T-helper 2 cell treated with Interferon-gamma antibody and Interleukin-4, amounts not matched to agents 5 μg/mL and 100 μg/mL, for 36 hours (primary cell): ENCODE measurements at regions not wholly inside any gene's neighbourhood (a gene's known extent, or its start where the extent isn't known, plus 50 kb on each side); places are given as distances from the start of the nearest gene placed in this dataset.

Experiments
- DNase-seq: peaks from one replicate; pipeline ENCODE4 v3.0.0; 2021; ENCODE audit warnings: low spot score
- H3K27ac Mint-ChIP-seq: one replicate; pipeline ENCODE4 v1.8.0; 2021; ENCODE audit warnings: mild to moderate bottlenecking, mixed read lengths
- H3K27me3 Mint-ChIP-seq: one replicate; pipeline ENCODE4 v1.8.0; 2021; ENCODE audit warnings: low read depth, mixed read lengths
- H3K36me3 Mint-ChIP-seq: one replicate; pipeline ENCODE4 v1.8.0; 2021; ENCODE audit warnings: low read depth, mixed read lengths
- H3K4me1 Mint-ChIP-seq: one replicate; pipeline ENCODE4 v1.8.0; 2021; ENCODE audit warnings: low read depth, mixed read lengths
- H3K4me3 Mint-ChIP-seq: one replicate; pipeline ENCODE4 v1.8.0; 2022; ENCODE audit warnings: mild to moderate bottlenecking, moderate library complexity, mixed read lengths
- H3K9me3 Mint-ChIP-seq: one replicate; pipeline ENCODE4 v1.8.0; 2021; ENCODE audit warnings: mixed read lengths

DNA sequence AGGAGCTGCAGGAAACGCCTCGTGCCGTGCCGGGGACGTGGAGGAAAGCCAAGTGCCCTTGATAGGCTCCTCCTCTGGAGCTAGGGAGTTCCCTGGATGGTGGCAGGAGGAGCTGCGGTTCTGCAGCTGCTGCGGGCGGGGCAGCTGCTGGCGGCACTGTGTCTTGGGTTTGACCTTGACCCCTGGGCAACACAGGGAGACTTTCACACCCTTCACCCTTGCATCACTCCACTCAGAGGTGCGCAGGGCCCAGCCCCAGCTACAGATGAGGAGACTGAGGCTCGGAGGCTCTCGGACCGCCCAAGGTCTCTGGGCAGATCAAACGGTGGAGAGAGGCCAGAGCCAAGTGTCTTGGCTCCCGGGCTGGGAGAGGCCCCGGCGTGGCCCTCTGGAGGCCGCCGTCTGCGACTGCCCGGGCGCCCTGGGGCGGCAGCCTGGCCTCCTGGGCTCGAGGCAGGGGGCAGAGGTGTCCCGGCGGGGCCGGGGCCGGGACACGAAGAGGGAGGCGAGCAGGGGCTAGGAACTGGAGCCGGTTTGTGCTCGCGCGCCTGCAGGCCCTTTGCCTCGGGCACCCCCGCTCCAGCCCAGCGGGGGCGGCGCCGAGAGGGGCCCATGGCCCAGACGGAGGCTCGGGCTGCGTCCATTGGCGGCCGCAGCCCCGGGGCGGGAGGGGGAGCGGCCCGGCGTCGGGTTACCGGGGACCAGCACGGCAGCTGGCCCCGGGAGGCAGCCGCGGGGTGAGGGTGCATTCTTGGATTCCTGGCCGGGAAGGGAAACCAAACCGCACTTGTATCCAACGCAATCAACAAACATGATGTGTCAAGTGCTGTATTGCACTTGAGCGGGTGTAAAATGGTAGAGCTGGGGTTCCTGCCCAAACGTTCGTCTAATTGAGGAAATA, 129.6 kb upstream of the SLC1A4 start:
- no peak for DNase-seq
- Mint-ChIP-seq H3K4me3 (no peak overlapping the region), H3K9me3 (no peaks in the 10 kb centered on the region), H3K27me3 (no peaks in the 10 kb centered on the region), H3K36me3 (no peaks in the 10 kb centered on the region), H3K4me1 (peaks cover 8% of the 10 kb centered on the region), H3K27ac (no peak overlapping the region)

GRCh38 chr2:64860276-64860885, 128.8 kb upstream of the SLC1A4 start:
- Mint-ChIP-seq H3K4me3 (no peak overlapping the region), H3K27me3 (no peaks in the 10 kb centered on the region), H3K9me3 (no peaks in the 10 kb centered on the region), H3K27ac (no peak overlapping the region), H3K36me3 (no peaks in the 10 kb centered on the region), H3K4me1 (peaks cover 2% of the 10 kb centered on the region)
- DNase-seq: no peak

DNA sequence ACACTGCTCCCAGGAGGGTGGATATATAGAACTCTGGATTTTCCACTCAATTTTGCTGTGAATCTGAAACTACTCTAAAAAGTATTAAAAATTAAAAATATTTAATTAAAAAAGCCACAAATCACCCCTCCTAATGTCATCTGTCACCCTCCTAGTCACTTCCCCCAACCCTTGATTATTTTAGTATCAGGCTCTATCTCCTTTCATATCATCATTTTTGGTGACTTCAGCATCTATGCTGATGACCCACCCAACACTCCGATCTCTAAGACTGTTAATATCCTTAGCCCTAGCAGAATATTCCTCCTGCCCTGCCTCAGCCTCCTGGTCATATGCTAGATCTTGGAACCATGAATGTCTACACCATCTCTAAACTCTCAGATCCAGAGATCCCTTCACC, 128.3 kb upstream of the SLC1A4 start:
- H3K27me3 Mint-ChIP-seq: no peaks in the 10 kb centered on the region
- H3K4me1 Mint-ChIP-seq: peaks cover 2% of the 10 kb centered on the region
- H3K36me3 Mint-ChIP-seq: no peaks in the 10 kb centered on the region
- no peaks in the 10 kb centered on the region for H3K9me3 Mint-ChIP-seq
- no peak overlapping the region for H3K27ac Mint-ChIP-seq
- no peak for DNase-seq
- H3K4me3 Mint-ChIP-seq: no peak overlapping the region

DNA sequence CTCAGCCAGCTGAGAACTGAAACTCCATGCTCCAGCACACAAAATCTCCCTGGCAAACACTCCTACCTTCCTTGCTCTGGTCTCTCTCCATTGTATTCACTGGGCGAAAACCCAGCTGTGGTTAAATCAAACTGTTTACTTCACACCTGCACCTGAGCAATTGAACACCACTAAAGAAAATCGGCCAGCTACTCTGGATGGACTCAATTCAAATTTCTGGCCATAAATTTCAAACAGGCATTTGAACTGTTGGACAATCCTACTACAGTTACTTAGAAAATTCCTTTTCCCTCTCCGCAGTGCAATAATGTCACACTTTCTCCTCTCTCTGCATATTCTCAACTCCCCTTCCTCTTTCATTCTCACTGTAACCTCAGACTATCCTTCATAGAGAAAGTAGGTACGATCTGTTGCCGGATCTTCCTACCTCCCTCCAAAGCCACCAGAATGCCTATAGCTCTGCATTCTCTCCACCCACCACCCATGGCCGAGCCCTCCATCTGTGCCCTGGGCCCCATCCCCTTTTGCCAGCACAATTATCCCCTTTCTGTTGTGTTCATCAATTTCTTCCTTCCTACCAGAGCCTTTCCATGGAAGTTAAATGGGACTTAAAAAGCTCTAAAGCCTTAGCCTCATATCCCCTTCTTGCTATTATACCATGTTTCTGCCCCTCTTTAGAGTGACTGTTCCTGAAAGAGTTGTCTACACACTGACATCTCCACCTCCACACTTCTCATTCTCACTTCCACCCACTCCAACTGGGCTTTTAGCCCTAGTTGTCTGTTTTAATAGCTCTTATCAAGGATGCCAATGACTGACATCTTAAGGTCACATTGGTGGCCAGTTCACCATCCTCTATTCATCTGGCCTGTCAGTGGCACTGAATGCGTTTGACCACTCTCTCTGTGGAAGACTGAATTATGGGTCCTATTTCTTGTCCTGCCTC, 127.5 kb upstream of the SLC1A4 start:
- Mint-ChIP-seq H3K9me3 (no peaks in the 10 kb centered on the region), H3K4me1 (peaks cover 2% of the 10 kb centered on the region), H3K27ac (no peak overlapping the region), H3K36me3 (no peaks in the 10 kb centered on the region), H3K27me3 (peaks cover 3% of the 10 kb centered on the region), H3K4me3 (no peak overlapping the region)
- no peak for DNase-seq

GRCh38 chr2:64862623-64863022, 126.6 kb upstream of the SLC1A4 start:
- Mint-ChIP-seq H3K36me3 (no peaks in the 10 kb centered on the region), H3K4me3 (no peak overlapping the region), H3K4me1 (peaks cover 2% of the 10 kb centered on the region), H3K27ac (no peak overlapping the region), H3K9me3 (no peaks in the 10 kb centered on the region), H3K27me3 (peaks cover 4% of the 10 kb centered on the region)
- DNase-seq: no peak

DNA sequence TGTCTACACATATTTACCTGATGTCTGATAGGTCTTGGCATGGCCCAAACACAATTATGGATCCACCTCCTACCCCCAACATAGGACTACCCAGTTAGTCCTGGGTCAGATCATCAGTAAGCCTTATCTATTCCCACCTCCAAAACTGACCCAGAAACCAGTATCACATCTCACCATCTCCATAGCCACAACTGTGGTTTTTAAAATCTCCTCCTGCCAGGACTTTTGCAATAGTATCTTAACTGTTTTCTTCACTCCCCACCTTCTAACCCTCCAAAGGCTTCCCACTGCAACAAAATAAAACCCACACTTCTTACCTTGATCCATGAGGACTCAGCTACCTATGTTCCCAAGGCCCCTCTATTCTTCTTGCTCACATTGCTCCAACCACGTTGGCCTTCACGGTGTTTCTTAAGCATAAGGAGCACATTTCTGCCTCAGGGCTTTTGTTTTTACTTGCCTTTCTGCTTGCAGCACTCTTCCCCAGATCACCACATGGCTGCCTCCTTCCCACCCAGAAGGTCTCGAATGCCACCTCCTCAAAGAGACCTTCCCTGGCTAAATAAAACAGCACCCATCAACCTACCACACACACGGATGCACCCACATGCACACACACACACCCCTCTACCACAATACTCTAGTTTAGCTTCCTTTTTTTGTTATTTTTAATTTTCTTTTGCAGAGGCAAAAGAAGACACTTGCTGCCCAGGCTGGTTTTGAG, 125.9 kb upstream of the SLC1A4 start:
- no peak overlapping the region for H3K27ac Mint-ChIP-seq
- H3K36me3 Mint-ChIP-seq: no peaks in the 10 kb centered on the region
- H3K4me3 Mint-ChIP-seq: no peak overlapping the region
- peaks cover 2% of the 10 kb centered on the region for H3K4me1 Mint-ChIP-seq
- H3K27me3 Mint-ChIP-seq: peaks cover 4% of the 10 kb centered on the region
- DNase-seq: no peak
- H3K9me3 Mint-ChIP-seq: no peaks in the 10 kb centered on the region

DNA sequence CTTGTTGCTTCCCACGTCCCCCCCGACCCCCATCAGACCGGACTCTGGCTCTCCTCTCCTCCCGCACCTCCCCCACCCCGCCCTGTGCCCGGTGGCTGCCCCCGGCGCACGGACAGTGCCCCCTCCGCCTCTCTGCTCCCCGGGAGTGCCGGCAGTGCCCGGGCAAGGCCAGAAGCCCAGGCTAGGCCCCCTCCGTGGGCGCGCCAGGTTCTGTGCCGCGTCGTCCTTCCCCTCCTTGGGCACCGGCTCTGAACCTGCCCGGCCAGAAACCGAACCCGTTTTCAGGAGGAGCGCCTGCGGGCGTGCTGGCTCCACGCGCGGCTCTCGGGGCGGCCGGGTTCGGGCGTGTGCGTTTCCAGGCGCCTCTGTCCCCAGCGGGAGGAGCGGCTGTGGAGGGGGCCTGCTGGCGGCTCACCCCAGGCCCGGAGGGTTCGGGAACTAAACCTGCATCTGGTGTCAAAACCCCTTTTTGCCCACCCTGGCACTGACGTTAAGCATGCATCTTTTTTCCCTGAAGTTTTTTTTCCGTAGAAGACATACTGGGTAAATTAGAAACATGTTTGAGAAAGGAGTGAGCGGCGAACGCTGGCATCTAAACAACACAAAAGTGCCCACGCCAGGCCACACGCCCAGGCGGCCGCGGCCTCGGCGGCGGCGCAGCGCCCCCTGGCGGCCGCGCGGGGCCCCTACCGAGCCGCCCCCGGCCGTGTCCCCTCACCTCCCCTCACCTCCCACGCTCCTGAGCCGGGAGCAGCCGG, 123.9 kb upstream of the SLC1A4 start:
- DNase-seq: peak; percentile 67
- peak overlapping the region; percentile 33 for H3K27ac Mint-ChIP-seq
- no peaks in the 10 kb centered on the region for H3K9me3 Mint-ChIP-seq
- H3K4me1 Mint-ChIP-seq: no peaks in the 10 kb centered on the region
- no peaks in the 10 kb centered on the region for H3K36me3 Mint-ChIP-seq
- H3K27me3 Mint-ChIP-seq: peaks cover 6% of the 10 kb centered on the region
- peak overlapping the region; percentile 73 for H3K4me3 Mint-ChIP-seq

GRCh38 chr2:64865831-64866345, 123.3 kb upstream of the SLC1A4 start:
- H3K27ac Mint-ChIP-seq: no peak overlapping the region
- peaks cover 6% of the 10 kb centered on the region for H3K27me3 Mint-ChIP-seq
- peak overlapping the region; percentile 27 for H3K4me3 Mint-ChIP-seq
- H3K9me3 Mint-ChIP-seq: no peaks in the 10 kb centered on the region
- DNase-seq: no peak
- no peaks in the 10 kb centered on the region for H3K36me3 Mint-ChIP-seq
- H3K4me1 Mint-ChIP-seq: no peaks in the 10 kb centered on the region

GRCh38 chr2:64866797-64867196, 122.4 kb upstream of the SLC1A4 start:
- Mint-ChIP-seq H3K9me3 (no peaks in the 10 kb centered on the region), H3K4me1 (no peaks in the 10 kb centered on the region), H3K27ac (no peak overlapping the region), H3K4me3 (no peak overlapping the region), H3K27me3 (peaks cover 6% of the 10 kb centered on the region), H3K36me3 (no peaks in the 10 kb centered on the region)
- DNase-seq: no peak

- Mint-ChIP-seq H3K27me3 (peaks cover 6% of the 10 kb centered on the region), H3K9me3 (no peaks in the 10 kb centered on the region), H3K4me3 (no peak overlapping the region), H3K4me1 (no peaks in the 10 kb centered on the region), H3K36me3 (no peaks in the 10 kb centered on the region), H3K27ac (no peak overlapping the region)
- no peak for DNase-seq
Observed at GRCh38 chr2:64867253-64867996, 121.8 kb upstream of the SLC1A4 start.

- DNase-seq: no peak
- Mint-ChIP-seq H3K27ac (no peak overlapping the region), H3K36me3 (no peaks in the 10 kb centered on the region), H3K4me3 (no peak overlapping the region), H3K4me1 (peaks cover 6% of the 10 kb centered on the region), H3K27me3 (peaks cover 6% of the 10 kb centered on the region), H3K9me3 (no peaks in the 10 kb centered on the region)
Observed at GRCh38 chr2:64869126-64869525, 120.1 kb upstream of the SLC1A4 start.

DNA sequence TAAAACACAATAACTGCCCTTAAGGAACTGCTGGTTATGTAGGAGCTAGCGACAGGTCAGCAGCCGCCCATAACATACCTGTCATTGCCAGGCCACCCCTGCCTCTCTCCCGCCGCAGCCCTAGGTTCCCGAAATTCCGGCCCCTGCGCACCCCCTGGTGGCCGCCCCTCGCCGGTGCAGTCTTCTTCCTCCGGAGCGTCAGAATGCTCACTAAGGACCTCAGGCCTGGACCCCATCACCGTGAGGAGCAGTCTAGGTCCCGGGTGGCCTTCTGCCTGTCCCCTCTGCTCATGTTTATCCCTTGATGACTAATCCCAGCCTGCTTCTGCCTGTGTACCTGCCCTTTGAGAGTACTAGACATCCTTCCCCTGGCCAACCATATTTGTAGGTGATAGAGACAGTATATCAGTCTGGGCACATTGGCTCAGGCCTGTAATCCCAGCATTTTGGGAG, 115.7 kb upstream of the SLC1A4 start:
- peaks cover 14% of the 10 kb centered on the region for H3K27me3 Mint-ChIP-seq
- H3K27ac Mint-ChIP-seq: peak overlapping the region; percentile 48
- no peaks in the 10 kb centered on the region for H3K36me3 Mint-ChIP-seq
- DNase-seq: peak; percentile 75
- peak overlapping the region; percentile 10 for H3K4me3 Mint-ChIP-seq
- peaks cover 6% of the 10 kb centered on the region for H3K4me1 Mint-ChIP-seq
- H3K9me3 Mint-ChIP-seq: no peaks in the 10 kb centered on the region
